BJ (cell line): ENCODE measurements at regions not wholly inside any gene's neighbourhood (a gene's known extent, or its start where the extent isn't known, plus 50 kb on each side); places are given as distances from the start of the nearest gene placed in this dataset.

Source experiments
- CTCF ChIA-PET: fragments of 350-600 bp; formaldehyde crosslinking; extraction: SDS; loops from one replicate; lab custom pipeline; 2021; ENCODE audit warnings: antibody characterized with exemption, inconsistent platforms; lab: Yijun Ruan, JAX
- POLR2A ChIA-PET: fragments of 300-600 bp; sonication (Branson Sonifier 250); formaldehyde crosslinking; extraction: SDS; loops from one replicate; lab custom pipeline; 2021; ENCODE audit warnings: antibody characterized with exemption; lab: Charles Lee
- DNase-seq: peaks from one replicate; pipeline ENCODE4 v3.0.0-alpha.2; 2011; ENCODE audit warnings: low read depth
- H3K27me3 ChIP-seq: 2 replicates; pipeline ENCODE4 v1.6.0; 2011; ENCODE audit warnings: low read length; ENCODE audit not compliant: control insufficient read depth, insufficient read depth
- H3K36me3 ChIP-seq: 2 replicates; pipeline ENCODE4 v1.5.1; 2011; ENCODE audit warnings: low read length; ENCODE audit not compliant: control insufficient read depth, insufficient read depth
- H3K4me3 ChIP-seq: 2 replicates; pipeline ENCODE4 v1.5.1; 2011; ENCODE audit warnings: low read depth, mild to moderate bottlenecking, control low read depth, low read length
- CTCF ChIP-seq: IDR thresholded peaks from 2 replicates; pipeline ENCODE4 v1.5.1; 2011; ENCODE audit warnings: low read depth, mild to moderate bottlenecking, control low read depth, inconsistent platforms, low read length, moderate library complexity; ENCODE audit not compliant: insufficient read depth

GRCh38 chr2:204135752-204136151, 199.2 kb downstream of the ICOS start:
- no peak for DNase-seq
- Histone ChIP-seq H3K27me3 (no peaks in the 10 kb centered on the region), H3K4me3 (no peak overlapping the region), H3K36me3 (no peaks in the 10 kb centered on the region)
- POLR2A ChIA-PET: interaction anchor here (0.6 kb wide), 1 partner anchor 235 kb away, joined by 3 read pairs; no protein-coding TSS in a partner anchor
- TF ChIP-seq CTCF: no peak
- CTCF ChIA-PET: interaction anchor here (1.2 to 2.7 kb wide), 2 partner anchors 9 to 1790 kb away, joined by 4 to 11 read pairs; no protein-coding TSS in a partner anchor

- ChIA-PET CTCF (no interaction called here), POLR2A (no interaction called here)
- no peak for DNase-seq
- H3K4me3 ChIP-seq: no peak overlapping the region
- H3K36me3 ChIP-seq: no peaks in the 10 kb centered on the region
- no peak for TF ChIP-seq CTCF
- no peaks in the 10 kb centered on the region for H3K27me3 ChIP-seq
These were observed 201.6 kb downstream of the ICOS start for GRCh38 chr2:204138206-204138605.

- ChIA-PET POLR2A (no interaction called here), CTCF (interaction anchor here (1.8 kb wide), 1 partner anchor 12 kb away, joined by 4 read pairs; no protein-coding TSS in a partner anchor)
- no peak for TF ChIP-seq CTCF
- no peaks in the 10 kb centered on the region for H3K27me3 ChIP-seq
- H3K36me3 ChIP-seq: no peaks in the 10 kb centered on the region
- no peak overlapping the region for H3K4me3 ChIP-seq
- DNase-seq: no peak
These were observed 203.7 kb downstream of the ICOS start for GRCh38 chr2:204140246-204140645.

GRCh38 chr2:204143216-204144014, 206.9 kb downstream of the ICOS start:
- no peak for DNase-seq
- Histone ChIP-seq H3K27me3 (no peaks in the 10 kb centered on the region), H3K4me3 (no peak overlapping the region), H3K36me3 (no peaks in the 10 kb centered on the region)
- TF ChIP-seq CTCF: no peak
- CTCF ChIA-PET: interaction anchor here (2.2 to 2.6 kb wide), 3 partner anchors 10 to 1805 kb away, joined by 10 to 13 read pairs (median 12); no protein-coding TSS in a partner anchor
- POLR2A ChIA-PET: no interaction called here

GRCh38 chr2:204144492-204144891, 207.9 kb downstream of the ICOS start:
- TF ChIP-seq CTCF: no peak
- H3K4me3 ChIP-seq: no peak overlapping the region
- DNase-seq: no peak
- ChIA-PET CTCF (interaction anchor here (0.7 to 2.6 kb wide), 11 partner anchors 9 to 1804 kb away, joined by 3 to 13 read pairs (median 10); no protein-coding TSS in a partner anchor), POLR2A (no interaction called here)
- H3K27me3 ChIP-seq: no peaks in the 10 kb centered on the region
- no peaks in the 10 kb centered on the region for H3K36me3 ChIP-seq
